ENCODE measurements at regions not wholly inside any gene's neighbourhood (a gene's known extent, or its start where the extent isn't known, plus 50 kb on each side); places are given as distances from the start of the nearest gene placed in this dataset.
"Not testable (repeated sequence)": the region's sequence is repeated elsewhere in the genome, so short reads cannot be mapped to it uniquely, and the experiment has no call there.

DNA sequence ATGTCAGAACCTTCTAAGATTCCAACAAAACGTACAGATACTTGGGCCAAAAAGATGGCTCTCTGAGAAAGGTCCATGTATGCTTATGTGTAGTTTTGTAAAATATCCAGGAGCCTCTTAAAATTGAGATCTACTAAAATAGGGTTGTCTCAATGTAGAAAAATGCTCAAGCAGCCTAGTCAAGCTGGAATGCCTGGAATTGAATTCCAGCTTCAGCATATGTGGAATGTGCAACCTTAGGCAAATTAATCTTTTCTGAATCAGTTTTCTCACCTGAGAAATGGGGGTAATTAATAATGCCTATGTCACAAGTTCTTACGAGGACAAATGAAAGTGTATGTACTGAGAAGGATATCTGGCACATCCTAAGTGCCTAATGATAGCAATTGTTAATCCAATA, 662.4 kb downstream of the DTWD2 start:
- no peak for FAIRE-seq
- Histone ChIP-seq H2AFZ (ENCODE audit: control insufficient read depth, low read length) (no peak overlapping the region), H3K4me2 (ENCODE audit: control insufficient read depth, extremely low read depth, insufficient read depth, low read depth, low read length) (no peak overlapping the region), H3K9ac (ENCODE audit: control insufficient read depth, extremely low read depth, insufficient read depth, low read length) (no peak overlapping the region), H3K9me3 (ENCODE audit: control insufficient read depth, low read depth, low read length) (no peaks in the 10 kb centered on the region), H3K27ac (ENCODE audit: control insufficient read depth, insufficient read depth, low read length) (no peak overlapping the region), H4K20me1 (ENCODE audit: control insufficient read depth, extremely low read depth, insufficient read depth, low read length) (no peaks in the 10 kb centered on the region), H3K27me3 (ENCODE audit: control insufficient read depth, extremely low read depth, insufficient read depth, low read length) (no peaks in the 10 kb centered on the region), H3K4me1 (ENCODE audit: control insufficient read depth, extremely low read depth, insufficient read depth, low read length) (no peaks in the 10 kb centered on the region), H3K4me3 (ENCODE audit: control insufficient read depth in 2 of 3, extremely low read depth in 1 of 3, insufficient read depth in 2 of 3, low read depth in 1 of 3, low read length in 3 of 3) (no peak overlapping the region), H3K79me2 (ENCODE audit: control insufficient read depth, insufficient read depth, low read length) (no peaks in the 10 kb centered on the region), H3K9me1 (ENCODE audit: control insufficient read depth, extremely low read depth, insufficient read depth, low read length) (no peaks in the 10 kb centered on the region), H3K36me3 (ENCODE audit: control insufficient read depth in 2 of 2, extremely low read depth in 1 of 2, insufficient read depth in 2 of 2, low read length in 2 of 2) (no peaks in the 10 kb centered on the region)
- TF ChIP-seq, protein P1, sequence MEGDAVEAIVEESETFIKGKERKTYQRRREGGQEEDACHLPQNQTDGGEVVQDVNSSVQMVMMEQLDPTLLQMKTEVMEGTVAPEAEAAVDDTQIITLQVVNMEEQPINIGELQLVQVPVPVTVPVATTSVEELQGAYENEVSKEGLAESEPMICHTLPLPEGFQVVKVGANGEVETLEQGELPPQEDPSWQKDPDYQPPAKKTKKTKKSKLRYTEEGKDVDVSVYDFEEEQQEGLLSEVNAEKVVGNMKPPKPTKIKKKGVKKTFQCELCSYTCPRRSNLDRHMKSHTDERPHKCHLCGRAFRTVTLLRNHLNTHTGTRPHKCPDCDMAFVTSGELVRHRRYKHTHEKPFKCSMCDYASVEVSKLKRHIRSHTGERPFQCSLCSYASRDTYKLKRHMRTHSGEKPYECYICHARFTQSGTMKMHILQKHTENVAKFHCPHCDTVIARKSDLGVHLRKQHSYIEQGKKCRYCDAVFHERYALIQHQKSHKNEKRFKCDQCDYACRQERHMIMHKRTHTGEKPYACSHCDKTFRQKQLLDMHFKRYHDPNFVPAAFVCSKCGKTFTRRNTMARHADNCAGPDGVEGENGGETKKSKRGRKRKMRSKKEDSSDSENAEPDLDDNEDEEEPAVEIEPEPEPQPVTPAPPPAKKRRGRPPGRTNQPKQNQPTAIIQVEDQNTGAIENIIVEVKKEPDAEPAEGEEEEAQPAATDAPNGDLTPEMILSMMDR (optimal IDR thresholded peaks at IDR 0.05 in 1 of 3, IDR thresholded peaks at IDR 0.05 in 1 of 3, conservative IDR thresholded peaks at IDR 0.05 in 1 of 3; ENCODE audit: extremely low read depth in 1 of 3, insufficient read depth in 2 of 3, low read length in 3 of 3), result no peak
- TF ChIP-seq EZH2 (IDR thresholded peaks at IDR 0.05; ENCODE audit: low read length), result no peak
- DNase-seq (ENCODE audit: low read depth, low spot score), result no peak
- dilution Hi-C loops (cut with MboI; ENCODE audit: extremely low pct_ligation_motif_present, low sequenced_read_pairs), result no loop called here

DNA sequence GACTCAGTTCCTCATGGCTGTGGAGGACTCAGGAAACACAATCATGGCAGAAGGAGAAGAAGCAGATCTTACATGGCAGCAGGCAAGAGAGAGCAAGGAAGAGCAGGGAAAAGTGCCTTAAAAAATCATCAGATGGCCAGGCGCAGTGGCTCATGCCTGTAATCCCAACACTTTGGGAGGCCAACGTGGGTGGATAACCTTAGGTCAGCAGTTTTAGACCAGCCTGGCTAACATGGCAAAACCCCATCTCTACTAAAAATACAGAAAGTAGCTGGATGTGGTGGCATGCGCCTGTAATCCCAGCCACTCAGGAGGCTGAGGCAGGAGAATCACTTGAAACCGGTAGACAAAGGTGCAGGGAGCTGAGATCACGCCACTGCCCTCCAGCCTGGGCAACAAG, 664.6 kb downstream of the DTWD2 start:
- H3K27ac ChIP-seq (ENCODE audit: control insufficient read depth, insufficient read depth, low read length); H3K9me3 ChIP-seq (ENCODE audit: control insufficient read depth, low read depth, low read length); H2AFZ ChIP-seq (ENCODE audit: control insufficient read depth, low read length); FAIRE-seq; H3K36me3 ChIP-seq (ENCODE audit: control insufficient read depth in 2 of 2, extremely low read depth in 1 of 2, insufficient read depth in 2 of 2, low read length in 2 of 2); H4K20me1 ChIP-seq (ENCODE audit: control insufficient read depth, extremely low read depth, insufficient read depth, low read length); DNase-seq (ENCODE audit: low read depth, low spot score); H3K79me2 ChIP-seq (ENCODE audit: control insufficient read depth, insufficient read depth, low read length); H3K27me3 ChIP-seq (ENCODE audit: control insufficient read depth, extremely low read depth, insufficient read depth, low read length); H3K9ac ChIP-seq (ENCODE audit: control insufficient read depth, extremely low read depth, insufficient read depth, low read length); H3K4me3 ChIP-seq (ENCODE audit: control insufficient read depth in 2 of 3, extremely low read depth in 1 of 3, insufficient read depth in 2 of 3, low read depth in 1 of 3, low read length in 3 of 3); H3K9me1 ChIP-seq (ENCODE audit: control insufficient read depth, extremely low read depth, insufficient read depth, low read length); H3K4me1 ChIP-seq (ENCODE audit: control insufficient read depth, extremely low read depth, insufficient read depth, low read length); H3K4me2 ChIP-seq (ENCODE audit: control insufficient read depth, extremely low read depth, insufficient read depth, low read depth, low read length); dilution Hi-C loops (cut with MboI; ENCODE audit: extremely low pct_ligation_motif_present, low sequenced_read_pairs): not testable (repeated sequence)

GRCh38 chr5:118321081-118321480, 667.3 kb downstream of the DTWD2 start:
- H4K20me1 ChIP-seq (ENCODE audit: control insufficient read depth, extremely low read depth, insufficient read depth, low read length), result no peaks in the 10 kb centered on the region
- DNase-seq (ENCODE audit: low read depth, low spot score), result no peak
- no peak overlapping the region for H2AFZ ChIP-seq (ENCODE audit: control insufficient read depth, low read length)
- no peak for FAIRE-seq
- no peaks in the 10 kb centered on the region for H3K9me1 ChIP-seq (ENCODE audit: control insufficient read depth, extremely low read depth, insufficient read depth, low read length)
- no peaks in the 10 kb centered on the region for H3K27me3 ChIP-seq (ENCODE audit: control insufficient read depth, extremely low read depth, insufficient read depth, low read length)
- no peak for TF ChIP-seq EZH2 (IDR thresholded peaks at IDR 0.05; ENCODE audit: low read length)
- TF ChIP-seq, protein P1 (optimal IDR thresholded peaks at IDR 0.05 in 1 of 3, IDR thresholded peaks at IDR 0.05 in 1 of 3, conservative IDR thresholded peaks at IDR 0.05 in 1 of 3; ENCODE audit: extremely low read depth in 1 of 3, insufficient read depth in 2 of 3, low read length in 3 of 3), result no peak
- no peak overlapping the region for H3K9ac ChIP-seq (ENCODE audit: control insufficient read depth, extremely low read depth, insufficient read depth, low read length)
- H3K9me3 ChIP-seq (ENCODE audit: control insufficient read depth, low read depth, low read length), result no peaks in the 10 kb centered on the region
- no peaks in the 10 kb centered on the region for H3K4me1 ChIP-seq (ENCODE audit: control insufficient read depth, extremely low read depth, insufficient read depth, low read length)
- no peak overlapping the region for H3K4me2 ChIP-seq (ENCODE audit: control insufficient read depth, extremely low read depth, insufficient read depth, low read depth, low read length)
- dilution Hi-C loops (cut with MboI; ENCODE audit: extremely low pct_ligation_motif_present, low sequenced_read_pairs), result no loop called here
- no peak overlapping the region for H3K4me3 ChIP-seq (ENCODE audit: control insufficient read depth in 2 of 3, extremely low read depth in 1 of 3, insufficient read depth in 2 of 3, low read depth in 1 of 3, low read length in 3 of 3)
- no peak overlapping the region for H3K27ac ChIP-seq (ENCODE audit: control insufficient read depth, insufficient read depth, low read length)
- H3K36me3 ChIP-seq (ENCODE audit: control insufficient read depth in 2 of 2, extremely low read depth in 1 of 2, insufficient read depth in 2 of 2, low read length in 2 of 2), result no peaks in the 10 kb centered on the region
- H3K79me2 ChIP-seq (ENCODE audit: control insufficient read depth, insufficient read depth, low read length), result no peaks in the 10 kb centered on the region

Data from keratinocyte (primary cell).